GM12878 (cell line): ENCODE measurements at regions not wholly inside any gene's neighbourhood (a gene's known extent, or its start where the extent isn't known, plus 50 kb on each side); places are given as distances from the start of the nearest gene placed in this dataset.

Experiments used
- CREM ChIP-seq: IDR thresholded peaks from 2 replicates; pipeline ENCODE4 v1.6.1; 2014; ENCODE audit warnings: antibody characterized with exemption, low read depth
- CTCF ChIP-seq, 3 experiments: IDR thresholded peaks in 2 of 3; conservative IDR thresholded peaks in 1 of 3; 2 replicates each; pipeline ENCODE4 v1.5.1; 2011; ENCODE audit warnings: low read depth in 3 of 3, low read length in 3 of 3, mild to moderate bottlenecking in 3 of 3, control low read depth in 2 of 3, moderate library complexity in 2 of 3, inconsistent platforms in 1 of 3, mixed read lengths in 1 of 3; ENCODE audit not compliant: control insufficient read depth in 2 of 3, insufficient read depth in 1 of 3; ENCODE audit errors: extremely low read depth in 1 of 3
- DPF2 ChIP-seq: fragments of 450-650 bp; IDR thresholded peaks from 2 replicates; pipeline ENCODE4 v1.6.1; 2017; ENCODE audit warnings: mild to moderate bottlenecking
- GABPA ChIP-seq: IDR thresholded peaks from 2 replicates; pipeline ENCODE4 v1.6.1; 2014; ENCODE audit warnings: antibody characterized with exemption, low read depth, mild to moderate bottlenecking, inconsistent platforms
- GATAD2B ChIP-seq: fragments of 450-650 bp; conservative IDR thresholded peaks from 2 replicates; pipeline ENCODE4 v1.6.1; 2017; ENCODE audit warnings: low read depth, mild to moderate bottlenecking, moderate library complexity
- HDAC6 ChIP-seq: fragments of 200-600 bp; sonication (generic); IDR thresholded peaks from one replicate; pipeline ENCODE4 v1.8.0; 2017; ENCODE audit warnings: antibody characterized with exemption; ENCODE audit not compliant: unreplicated experiment
- JUNB ChIP-seq: IDR thresholded peaks from 2 replicates; pipeline ENCODE4 v1.6.1; 2016; ENCODE audit warnings: antibody characterized with exemption, mild to moderate bottlenecking
- KLF5 ChIP-seq: fragments of 450-650 bp; IDR thresholded peaks from 2 replicates; pipeline ENCODE4 v1.6.1; 2014; ENCODE audit warnings: mild to moderate bottlenecking; ENCODE audit not compliant: partially characterized antibody
- MTA2 ChIP-seq: fragments of 450-650 bp; IDR thresholded peaks from 2 replicates; pipeline ENCODE4 v1.6.1; 2016; ENCODE audit warnings: low read depth, mild to moderate bottlenecking, moderate library complexity
- MYC ChIP-seq: IDR thresholded peaks from 2 replicates; pipeline ENCODE4 v1.6.1; 2011; ENCODE audit warnings: mild to moderate bottlenecking, low read length, moderate library complexity, inconsistent platforms; ENCODE audit not compliant: insufficient read depth, insufficient replicate concordance, insufficient read length, severe bottlenecking
- POLR2A ChIP-seq: IDR thresholded peaks from 2 replicates; pipeline ENCODE4 v1.6.1; 2011; ENCODE audit warnings: low read depth, mild to moderate bottlenecking, low read length
- RAD21 ChIP-seq: IDR thresholded peaks from 2 replicates; pipeline ENCODE4 v1.6.1; 2011; ENCODE audit warnings: mild to moderate bottlenecking, low read depth, low read length, moderate library complexity; ENCODE audit not compliant: insufficient read depth
- RB1 ChIP-seq: fragments of 450-650 bp; formaldehyde crosslinking; IDR thresholded peaks from 2 replicates; pipeline ENCODE4 v1.6.1; 2017; ENCODE audit warnings: mild to moderate bottlenecking, borderline replicate concordance
- RELA ChIP-seq: fragments of 450-650 bp; IDR thresholded peaks from 2 replicates; pipeline ENCODE4 v1.8.0; 2014; ENCODE audit warnings: borderline replicate concordance; ENCODE audit not compliant: partially characterized antibody
- SIX5 ChIP-seq: IDR thresholded peaks from 2 replicates; pipeline ENCODE4 v1.6.1; 2011; ENCODE audit warnings: mild to moderate bottlenecking, low read depth, low read length, moderate library complexity; ENCODE audit not compliant: severe bottlenecking
- TCF7 ChIP-seq: IDR thresholded peaks from 2 replicates; pipeline ENCODE4 v1.6.1; 2014; ENCODE audit warnings: antibody characterized with exemption, borderline replicate concordance
- USF1 ChIP-seq: IDR thresholded peaks from 2 replicates; pipeline ENCODE4 v1.6.1; 2011; ENCODE audit warnings: borderline replicate concordance, low read depth, mild to moderate bottlenecking, moderate library complexity, mixed read lengths, low read length; ENCODE audit not compliant: insufficient read depth; ENCODE audit errors: extremely low read length
- TF ChIP-seq, protein P1 (sequence below): fragments of 450-650 bp; IDR thresholded peaks from 2 replicates; pipeline ENCODE4 v1.6.1; 2017; ENCODE audit warnings: mild to moderate bottlenecking, moderate library complexity
- TF ChIP-seq, protein P2 (sequence below): fragments of 450-650 bp; conservative IDR thresholded peaks from 2 replicates; pipeline ENCODE4 v1.6.1; 2017; ENCODE audit warnings: mild to moderate bottlenecking, moderate library complexity

- TF ChIP-seq SIX5, result no peak
- TF ChIP-seq MTA2, result no peak
- TF ChIP-seq RB1, result 0 out of 2 replicates have a peak, but pooled peaks have one; percentile 55
- TF ChIP-seq CREM, result peak; percentile 40; the same call in 1 of the 2 replicates
- TF ChIP-seq, protein P1, sequence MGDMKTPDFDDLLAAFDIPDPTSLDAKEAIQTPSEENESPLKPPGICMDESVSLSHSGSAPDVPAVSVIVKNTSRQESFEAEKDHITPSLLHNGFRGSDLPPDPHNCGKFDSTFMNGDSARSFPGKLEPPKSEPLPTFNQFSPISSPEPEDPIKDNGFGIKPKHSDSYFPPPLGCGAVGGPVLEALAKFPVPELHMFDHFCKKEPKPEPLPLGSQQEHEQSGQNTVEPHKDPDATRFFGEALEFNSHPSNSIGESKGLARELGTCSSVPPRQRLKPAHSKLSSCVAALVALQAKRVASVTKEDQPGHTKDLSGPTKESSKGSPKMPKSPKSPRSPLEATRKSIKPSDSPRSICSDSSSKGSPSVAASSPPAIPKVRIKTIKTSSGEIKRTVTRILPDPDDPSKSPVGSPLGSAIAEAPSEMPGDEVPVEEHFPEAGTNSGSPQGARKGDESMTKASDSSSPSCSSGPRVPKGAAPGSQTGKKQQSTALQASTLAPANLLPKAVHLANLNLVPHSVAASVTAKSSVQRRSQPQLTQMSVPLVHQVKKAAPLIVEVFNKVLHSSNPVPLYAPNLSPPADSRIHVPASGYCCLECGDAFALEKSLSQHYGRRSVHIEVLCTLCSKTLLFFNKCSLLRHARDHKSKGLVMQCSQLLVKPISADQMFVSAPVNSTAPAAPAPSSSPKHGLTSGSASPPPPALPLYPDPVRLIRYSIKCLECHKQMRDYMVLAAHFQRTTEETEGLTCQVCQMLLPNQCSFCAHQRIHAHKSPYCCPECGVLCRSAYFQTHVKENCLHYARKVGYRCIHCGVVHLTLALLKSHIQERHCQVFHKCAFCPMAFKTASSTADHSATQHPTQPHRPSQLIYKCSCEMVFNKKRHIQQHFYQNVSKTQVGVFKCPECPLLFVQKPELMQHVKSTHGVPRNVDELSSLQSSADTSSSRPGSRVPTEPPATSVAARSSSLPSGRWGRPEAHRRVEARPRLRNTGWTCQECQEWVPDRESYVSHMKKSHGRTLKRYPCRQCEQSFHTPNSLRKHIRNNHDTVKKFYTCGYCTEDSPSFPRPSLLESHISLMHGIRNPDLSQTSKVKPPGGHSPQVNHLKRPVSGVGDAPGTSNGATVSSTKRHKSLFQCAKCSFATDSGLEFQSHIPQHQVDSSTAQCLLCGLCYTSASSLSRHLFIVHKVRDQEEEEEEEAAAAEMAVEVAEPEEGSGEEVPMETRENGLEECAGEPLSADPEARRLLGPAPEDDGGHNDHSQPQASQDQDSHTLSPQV, result 0 out of 2 replicates have a peak, but pooled peaks have one; percentile 43
- 0 out of 2 replicates have a peak, but pooled peaks have one; percentile 16 for TF ChIP-seq POLR2A
- no peak for TF ChIP-seq RELA
- TF ChIP-seq DPF2, result no peak
- no peak for TF ChIP-seq JUNB
- TF ChIP-seq GATAD2B, result 0 out of 2 replicates have a peak, but pooled peaks have one; percentile 32
- TF ChIP-seq, protein P2, sequence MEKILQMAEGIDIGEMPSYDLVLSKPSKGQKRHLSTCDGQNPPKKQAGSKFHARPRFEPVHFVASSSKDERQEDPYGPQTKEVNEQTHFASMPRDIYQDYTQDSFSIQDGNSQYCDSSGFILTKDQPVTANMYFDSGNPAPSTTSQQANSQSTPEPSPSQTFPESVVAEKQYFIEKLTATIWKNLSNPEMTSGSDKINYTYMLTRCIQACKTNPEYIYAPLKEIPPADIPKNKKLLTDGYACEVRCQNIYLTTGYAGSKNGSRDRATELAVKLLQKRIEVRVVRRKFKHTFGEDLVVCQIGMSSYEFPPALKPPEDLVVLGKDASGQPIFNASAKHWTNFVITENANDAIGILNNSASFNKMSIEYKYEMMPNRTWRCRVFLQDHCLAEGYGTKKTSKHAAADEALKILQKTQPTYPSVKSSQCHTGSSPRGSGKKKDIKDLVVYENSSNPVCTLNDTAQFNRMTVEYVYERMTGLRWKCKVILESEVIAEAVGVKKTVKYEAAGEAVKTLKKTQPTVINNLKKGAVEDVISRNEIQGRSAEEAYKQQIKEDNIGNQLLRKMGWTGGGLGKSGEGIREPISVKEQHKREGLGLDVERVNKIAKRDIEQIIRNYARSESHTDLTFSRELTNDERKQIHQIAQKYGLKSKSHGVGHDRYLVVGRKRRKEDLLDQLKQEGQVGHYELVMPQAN, result no peak
- TF ChIP-seq CTCF (IDR thresholded peaks at IDR 0.05 in 2 of 3, conservative IDR thresholded peaks at IDR 0.05 in 1 of 3; ENCODE audit: control insufficient read depth in 2 of 3, extremely low read depth in 1 of 3, insufficient read depth in 1 of 3, low read depth in 3 of 3, low read length in 3 of 3), result peak; percentile 80 to 89 (median 88)
- no peak for TF ChIP-seq KLF5
- TF ChIP-seq MYC, result no peak
- TF ChIP-seq TCF7, result no peak
- TF ChIP-seq USF1, result no peak
- peak; percentile 23 for TF ChIP-seq HDAC6
- peak; percentile 69 for TF ChIP-seq RAD21
- no peak for TF ChIP-seq GABPA
These were observed 350.0 kb upstream of the ARGLU1 start (continued) for GRCh38 chr13:106917673-106918556.
